ENCODE measurements at regions not wholly inside any gene's neighbourhood (a gene's known extent, or its start where the extent isn't known, plus 50 kb on each side); places are given as distances from the start of the nearest gene placed in this dataset.

GRCh38 chr14:37712976-37713431 is 117.6 kb downstream of the TTC6 start:
- TF ChIP-seq POLR2A (IDR thresholded peaks at IDR 0.05; ENCODE audit: low read depth, low read length) (no peak), POLR2AphosphoS5 (IDR thresholded peaks at IDR 0.05; ENCODE audit: low read depth, low read length) (no peak)
